Panc1 (cell line): ENCODE measurements at regions not wholly inside any gene's neighbourhood (a gene's known extent, or its start where the extent isn't known, plus 50 kb on each side); places are given as distances from the start of the nearest gene placed in this dataset.

Experiments
- CTCF ChIP-seq: fragments of 450-650 bp; IDR thresholded peaks from 2 replicates; pipeline ENCODE4 v1.5.1; 2017; ENCODE audit warnings: mild to moderate bottlenecking
- POLR2AphosphoS5 ChIP-seq: IDR thresholded peaks from 2 replicates; pipeline ENCODE4 v1.6.1; 2012; ENCODE audit warnings: mild to moderate bottlenecking, low read depth, low read length, moderate library complexity
- SIN3A ChIP-seq: IDR thresholded peaks from 2 replicates; pipeline ENCODE4 v1.6.1; 2012; ENCODE audit warnings: low read depth, mild to moderate bottlenecking, low read length, moderate library complexity, borderline replicate concordance; ENCODE audit not compliant: insufficient read depth

DNA sequence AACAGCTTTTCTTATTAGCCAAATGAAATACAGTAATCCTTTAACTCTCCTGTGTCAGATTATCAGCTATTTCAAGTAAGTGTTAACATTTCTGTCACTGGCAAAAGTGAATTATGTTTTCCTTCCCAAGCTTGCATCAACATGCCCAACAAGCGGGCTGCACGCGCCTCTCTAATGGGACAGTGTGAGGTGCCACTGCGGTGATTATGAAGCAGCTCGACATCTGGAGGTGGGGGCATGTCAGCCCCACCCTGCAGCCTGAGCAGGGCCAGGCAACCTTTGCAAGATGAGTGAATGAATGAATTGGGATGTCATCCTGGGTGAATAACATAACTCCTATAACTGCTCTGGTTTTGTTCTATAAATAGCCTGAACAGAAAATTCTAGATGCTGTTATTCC lies 301.4 kb downstream of the ZNF326 start:
- TF ChIP-seq CTCF = no peak
- TF ChIP-seq SIN3A = no peak
- TF ChIP-seq POLR2AphosphoS5 = no peak
